Keratinocyte (primary cell): ENCODE measurements at regions not wholly inside any gene's neighbourhood (a gene's known extent, or its start where the extent isn't known, plus 50 kb on each side); places are given as distances from the start of the nearest gene placed in this dataset.

Experiments
- DNase-seq: peaks from one replicate; pipeline ENCODE4 v3.0.0-alpha.2; 2011; ENCODE audit warnings: low read depth, missing footprints, low spot score
- FAIRE-seq: peaks from 2 replicates; lab custom pipeline; 2011; peaks lifted over from hg19 to GRCh38; lab: Jason Lieb, UNC
- H2AFZ ChIP-seq: 2 replicates; pipeline ENCODE4 v1.6.0; 2012; ENCODE audit warnings: low read length, control low read depth, inconsistent platforms; ENCODE audit not compliant: control insufficient read depth
- H3K27ac ChIP-seq: 2 replicates; pipeline ENCODE4 v1.5.1; 2011; ENCODE audit warnings: low read length; ENCODE audit not compliant: control insufficient read depth, insufficient read depth
- H3K27me3 ChIP-seq: 3 replicates; pipeline ENCODE4 v1.6.0; 2011; ENCODE audit warnings: low read length; ENCODE audit not compliant: control insufficient read depth, insufficient read depth; ENCODE audit errors: extremely low read depth
- H3K36me3 ChIP-seq, 2 experiments: 2 replicates in 1 of 2; 3 replicates in 1 of 2; pipeline ENCODE4 v1.5.1; 2011; ENCODE audit warnings: low read length in 2 of 2, mild to moderate bottlenecking in 1 of 2; ENCODE audit not compliant: control insufficient read depth in 2 of 2, insufficient read depth in 2 of 2; ENCODE audit errors: extremely low read depth in 1 of 2
- H3K4me1 ChIP-seq: 3 replicates; pipeline ENCODE4 v1.5.1; 2011; ENCODE audit warnings: low read length; ENCODE audit not compliant: control insufficient read depth, insufficient read depth; ENCODE audit errors: extremely low read depth
- H3K4me2 ChIP-seq: 3 replicates; pipeline ENCODE4 v1.6.0; 2011; ENCODE audit warnings: low read depth, low read length; ENCODE audit not compliant: control insufficient read depth, insufficient read depth; ENCODE audit errors: extremely low read depth
- H3K4me3 ChIP-seq, 3 experiments: fragments of 200-600 bp in 1 of 3; sonication (generic) in 1 of 3; 2 replicates in 2 of 3; 3 replicates in 1 of 3; pipeline ENCODE4 v1.5.1; 2011 to 2016; ENCODE audit warnings: low read length in 3 of 3, mild to moderate bottlenecking in 3 of 3, control low read depth in 2 of 3, inconsistent platforms in 1 of 3, low read depth in 1 of 3, mixed read lengths in 1 of 3, mixed run types in 1 of 3, moderate library complexity in 1 of 3; ENCODE audit not compliant: control insufficient read depth in 2 of 3, insufficient read depth in 2 of 3; ENCODE audit errors: extremely low read depth in 1 of 3
- H3K79me2 ChIP-seq: 2 replicates; pipeline ENCODE4 v1.6.0; 2012; ENCODE audit warnings: low read length; ENCODE audit not compliant: control insufficient read depth, insufficient read depth
- H3K9ac ChIP-seq: 3 replicates; pipeline ENCODE4 v1.6.0; 2011; ENCODE audit warnings: low read length; ENCODE audit not compliant: control insufficient read depth, insufficient read depth; ENCODE audit errors: extremely low read depth
- H3K9me1 ChIP-seq: 3 replicates; pipeline ENCODE4 v1.6.0; 2011; ENCODE audit warnings: low read length; ENCODE audit not compliant: control insufficient read depth, insufficient read depth; ENCODE audit errors: extremely low read depth
- H3K9me3 ChIP-seq: 2 replicates; pipeline ENCODE4 v1.5.1; 2012; ENCODE audit warnings: low read depth, low read length; ENCODE audit not compliant: control insufficient read depth
- H4K20me1 ChIP-seq: 3 replicates; pipeline ENCODE4 v1.6.0; 2011; ENCODE audit warnings: low read length; ENCODE audit not compliant: control insufficient read depth, insufficient read depth; ENCODE audit errors: extremely low read depth
- CTCF ChIP-seq, 3 experiments: IDR thresholded peaks in 1 of 3; conservative IDR thresholded peaks in 1 of 3; optimal IDR thresholded peaks in 1 of 3; 2 replicates in 2 of 3; 3 replicates in 1 of 3; pipeline versions ENCODE3 to v1.5.1; 2011; ENCODE audit warnings: low read length in 3 of 3, mild to moderate bottlenecking in 3 of 3, moderate library complexity in 2 of 3, control low read depth in 1 of 3, inconsistent platforms in 1 of 3; ENCODE audit not compliant: insufficient read depth in 2 of 3; ENCODE audit errors: extremely low read depth in 1 of 3
- EZH2 ChIP-seq: IDR thresholded peaks from one replicate; pipeline ENCODE4 v1.6.1; 2012; ENCODE audit warnings: inconsistent platforms, mild to moderate bottlenecking, low read length, moderate library complexity
- dilution Hi-C: fragments of 300-500 bp; cut with MboI; formaldehyde crosslinking; loops from one replicate; pipeline ENCODE4 v1.7.0; 2020; ENCODE audit warnings: low sequenced_read_pairs; ENCODE audit not compliant: extremely low pct_ligation_motif_present

GRCh38 chr5:121373371-121373770 is 478.3 kb upstream of the FTMT start:
- DNase-seq = no peak
- H3K27me3 ChIP-seq = no peaks in the 10 kb centered on the region
- no peak overlapping the region for H3K27ac ChIP-seq
- no peaks in the 10 kb centered on the region for H4K20me1 ChIP-seq
- FAIRE-seq = no peak
- H3K9ac ChIP-seq = no peak overlapping the region
- dilution Hi-C loops = no loop called here
- no peak overlapping the region for H3K4me3 ChIP-seq
- no peaks in the 10 kb centered on the region for H3K36me3 ChIP-seq
- H3K9me3 ChIP-seq = no peaks in the 10 kb centered on the region
- TF ChIP-seq CTCF (optimal IDR thresholded peaks at IDR 0.05 in 1 of 3, IDR thresholded peaks at IDR 0.05 in 1 of 3, conservative IDR thresholded peaks at IDR 0.05 in 1 of 3; ENCODE audit: extremely low read depth in 1 of 3, insufficient read depth in 2 of 3, low read length in 3 of 3) (no peak), EZH2 (no peak)
- no peaks in the 10 kb centered on the region for H3K4me1 ChIP-seq
- H3K79me2 ChIP-seq = no peaks in the 10 kb centered on the region
- no peaks in the 10 kb centered on the region for H3K9me1 ChIP-seq
- no peak overlapping the region for H2AFZ ChIP-seq
- H3K4me2 ChIP-seq = no peak overlapping the region

GRCh38 chr5:121377461-121377860 is 474.2 kb upstream of the FTMT start:
- no peak for TF ChIP-seq CTCF (optimal IDR thresholded peaks at IDR 0.05 in 1 of 3, IDR thresholded peaks at IDR 0.05 in 1 of 3, conservative IDR thresholded peaks at IDR 0.05 in 1 of 3; ENCODE audit: extremely low read depth in 1 of 3, insufficient read depth in 2 of 3, low read length in 3 of 3)
- no peak for TF ChIP-seq EZH2
- Histone ChIP-seq H3K4me2 (no peak overlapping the region), H3K4me1 (no peaks in the 10 kb centered on the region), H3K9me1 (no peaks in the 10 kb centered on the region), H3K27ac (no peak overlapping the region), H2AFZ (no peak overlapping the region), H3K4me3 (no peak overlapping the region), H3K79me2 (no peaks in the 10 kb centered on the region), H4K20me1 (no peaks in the 10 kb centered on the region), H3K9ac (no peak overlapping the region), H3K27me3 (no peaks in the 10 kb centered on the region), H3K36me3 (no peaks in the 10 kb centered on the region), H3K9me3 (no peaks in the 10 kb centered on the region)
- dilution Hi-C loops = no loop called here
- no peak for DNase-seq
- no peak for FAIRE-seq
